GM23248 (cell line): ENCODE measurements at regions not wholly inside any gene's neighbourhood (a gene's known extent, or its start where the extent isn't known, plus 50 kb on each side); places are given as distances from the start of the nearest gene placed in this dataset.

Experiments
- DNase-seq: peaks from one replicate; pipeline ENCODE4 v3.0.0-alpha.2; 2015
- H2AFZ ChIP-seq: fragments of 200-600 bp; sonication (generic); 2 replicates; pipeline ENCODE4 v1.6.1; 2016; ENCODE audit warnings: antibody characterized with exemption
- H3F3A ChIP-seq: fragments of 200-600 bp; sonication (generic); 2 replicates; pipeline ENCODE4 v1.6.1; 2016; ENCODE audit warnings: mild to moderate bottlenecking, antibody characterized with exemption, mixed run types; ENCODE audit not compliant: insufficient read depth
- H3K27ac ChIP-seq: fragments of 200-600 bp; sonication (generic); 2 replicates; pipeline ENCODE4 v1.5.1; 2016; ENCODE audit warnings: mild to moderate bottlenecking
- H3K27me3 ChIP-seq: fragments of 200-600 bp; sonication (generic); replicated peaks from 2 replicates; pipeline ENCODE4 v1.6.1; 2016; ENCODE audit warnings: mild to moderate bottlenecking; ENCODE audit not compliant: insufficient read depth
- H3K36me3 ChIP-seq: fragments of 200-600 bp; sonication (generic); 2 replicates; pipeline ENCODE4 v1.6.1; 2016; ENCODE audit warnings: low read depth, mild to moderate bottlenecking
- H3K4me1 ChIP-seq: fragments of 200-600 bp; sonication (generic); 2 replicates; pipeline ENCODE4 v1.6.1; 2016; ENCODE audit warnings: mild to moderate bottlenecking; ENCODE audit not compliant: insufficient read depth
- H3K4me2 ChIP-seq: fragments of 200-600 bp; sonication (generic); one replicate; pipeline ENCODE4 v1.6.1; 2016; ENCODE audit warnings: mild to moderate bottlenecking; ENCODE audit not compliant: unreplicated experiment
- H3K4me3 ChIP-seq: fragments of 200-600 bp; sonication (generic); 2 replicates; pipeline ENCODE4 v1.5.1; 2016; ENCODE audit warnings: mild to moderate bottlenecking
- H3K79me2 ChIP-seq: fragments of 200-600 bp; sonication (generic); 2 replicates; pipeline ENCODE4 v1.6.1; 2016; ENCODE audit warnings: mild to moderate bottlenecking; ENCODE audit not compliant: insufficient read depth
- H3K9ac ChIP-seq: fragments of 200-600 bp; sonication (generic); 2 replicates; pipeline ENCODE4 v1.6.1; 2016; ENCODE audit warnings: mild to moderate bottlenecking
- H3K9me2 ChIP-seq: fragments of 200-600 bp; sonication (generic); 2 replicates; pipeline ENCODE4 v1.6.1; 2016; ENCODE audit warnings: mixed run types, mild to moderate bottlenecking, moderate library complexity; ENCODE audit not compliant: insufficient read depth
- H3K9me3 ChIP-seq: fragments of 200-600 bp; sonication (generic); one replicate; pipeline ENCODE4 v1.6.1; 2017; ENCODE audit warnings: low read depth
- H4K20me1 ChIP-seq: fragments of 200-600 bp; sonication (generic); 2 replicates; pipeline ENCODE4 v1.6.0; 2016; ENCODE audit not compliant: insufficient read depth
- EZH2 ChIP-seq: fragments of 200-600 bp; sonication (generic); IDR thresholded peaks from 2 replicates; pipeline ENCODE4 v1.6.1; 2018; ENCODE audit warnings: antibody characterized with exemption, mild to moderate bottlenecking; ENCODE audit not compliant: insufficient read depth, poor library complexity, severe bottlenecking
- EZH2phosphoT487 ChIP-seq: fragments of 200-600 bp; sonication (generic); IDR thresholded peaks from 2 replicates; pipeline ENCODE4 v1.6.1; 2018; ENCODE audit warnings: antibody characterized with exemption, moderate library complexity, mild to moderate bottlenecking, low read depth; ENCODE audit not compliant: insufficient read depth
- WGBS, 2 experiments: methylation state at CpG; one replicate each; pipeline ENCODE4 v1.1.6; 2015 to 2017; ENCODE audit warnings: low lambda C conversion rate in 2 of 2, low coverage in 1 of 2; ENCODE audit errors: missing lambda C conversion rate in 2 of 2; 5-methylcytosine and 5-hydroxymethylcytosine counted together
- in situ Hi-C: fragments of 300-500 bp; cut with MboI; formaldehyde crosslinking; loops from 2 replicates; pipeline ENCODE4 v1.15.0; 2020

GRCh38 chr6:147664092-147664491 is 155.6 kb downstream of the SAMD5 start:
- no peaks in the 10 kb centered on the region for H3K9me2 ChIP-seq
- no peaks in the 10 kb centered on the region for H3K27me3 ChIP-seq
- no peak for TF ChIP-seq EZH2phosphoT487
- no peak for TF ChIP-seq EZH2
- H3K9me3 ChIP-seq: no peaks in the 10 kb centered on the region
- no peak overlapping the region for H3K27ac ChIP-seq
- no peak overlapping the region for H3K4me3 ChIP-seq
- no peak for DNase-seq
- no peaks in the 10 kb centered on the region for H3K4me1 ChIP-seq
- H4K20me1 ChIP-seq: no peaks in the 10 kb centered on the region
- no peaks in the 10 kb centered on the region for H3F3A ChIP-seq
- in situ Hi-C loops: no loop called here
- no peak overlapping the region for H2AFZ ChIP-seq
- H3K4me2 ChIP-seq: no peak overlapping the region
- 22 to 25% methylated on average over 2 of the region's 2 CpGs for WGBS, 2 experiments
- no peak overlapping the region for H3K9ac ChIP-seq
- H3K36me3 ChIP-seq: no peaks in the 10 kb centered on the region
- no peaks in the 10 kb centered on the region for H3K79me2 ChIP-seq

GRCh38 chr6:147666255-147666654 is 157.8 kb downstream of the SAMD5 start:
- 34 to 39% methylated on average over 4 of the region's 4 CpGs for WGBS, 2 experiments
- H3K4me2 ChIP-seq: no peak overlapping the region
- no peak overlapping the region for H3K27ac ChIP-seq

DNA sequence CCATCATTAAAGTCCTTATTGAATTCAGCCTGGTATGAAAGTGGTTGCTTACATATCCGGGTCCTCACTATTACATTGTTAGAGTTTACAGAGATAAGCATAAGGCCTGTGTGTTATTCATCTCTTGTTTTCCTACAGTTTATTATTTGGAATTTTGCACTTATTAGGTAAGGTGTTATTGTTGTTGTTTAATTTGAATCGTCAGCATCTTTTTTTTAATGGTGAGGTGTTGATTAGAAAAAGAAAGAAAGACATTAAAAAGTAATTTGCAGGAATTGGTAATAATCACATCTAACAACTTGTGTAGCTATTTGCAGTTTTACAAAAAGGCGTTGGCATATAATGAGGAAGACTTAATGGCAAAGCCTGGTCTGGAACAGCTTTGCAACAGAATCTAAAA is 158.6 kb downstream of the SAMD5 start:
- DNase-seq: no peak
- no peak overlapping the region for H3K4me3 ChIP-seq
- H3K27ac ChIP-seq: no peak overlapping the region
- H3K9ac ChIP-seq: no peak overlapping the region
- WGBS, 2 experiments: 16 to 20% methylated on average over 3 of the region's 3 CpGs
- no peak for TF ChIP-seq EZH2
- no peak for TF ChIP-seq EZH2phosphoT487
- H3K4me2 ChIP-seq: no peak overlapping the region
- H2AFZ ChIP-seq: no peak overlapping the region
- H3K9me2 ChIP-seq: no peaks in the 10 kb centered on the region
- in situ Hi-C loops: no loop called here
- H3K9me3 ChIP-seq: no peaks in the 10 kb centered on the region
- no peaks in the 10 kb centered on the region for H3K27me3 ChIP-seq
- H3F3A ChIP-seq: no peaks in the 10 kb centered on the region
- H3K79me2 ChIP-seq: no peaks in the 10 kb centered on the region
- H3K4me1 ChIP-seq: no peaks in the 10 kb centered on the region
- no peaks in the 10 kb centered on the region for H3K36me3 ChIP-seq
- H4K20me1 ChIP-seq: no peaks in the 10 kb centered on the region

More at GRCh38 chr6:147666255-147666654, 157.8 kb downstream of the SAMD5 start:
- no peak for DNase-seq
- no peak overlapping the region for H3K4me3 ChIP-seq
- in situ Hi-C loops: no loop called here
- no peaks in the 10 kb centered on the region for H4K20me1 ChIP-seq
- no peaks in the 10 kb centered on the region for H3K9me2 ChIP-seq
- no peak for TF ChIP-seq EZH2
- TF ChIP-seq EZH2phosphoT487: no peak
- H2AFZ ChIP-seq: no peak overlapping the region
- no peak overlapping the region for H3K9ac ChIP-seq
- no peaks in the 10 kb centered on the region for H3K4me1 ChIP-seq
- H3K27me3 ChIP-seq: no peaks in the 10 kb centered on the region
- no peaks in the 10 kb centered on the region for H3F3A ChIP-seq
- H3K36me3 ChIP-seq: no peaks in the 10 kb centered on the region
- no peaks in the 10 kb centered on the region for H3K9me3 ChIP-seq
- no peaks in the 10 kb centered on the region for H3K79me2 ChIP-seq

GRCh38 chr6:147674099-147674498 is 165.6 kb downstream of the SAMD5 start:
- in situ Hi-C loops: no loop called here
- Histone ChIP-seq H3K27ac (no peak overlapping the region), H3K4me3 (no peak overlapping the region), H3K27me3 (no peaks in the 10 kb centered on the region), H4K20me1 (no peaks in the 10 kb centered on the region), H3K36me3 (no peaks in the 10 kb centered on the region), H3K79me2 (no peaks in the 10 kb centered on the region), H3F3A (no peaks in the 10 kb centered on the region), H3K4me1 (no peaks in the 10 kb centered on the region), H2AFZ (no peak overlapping the region), H3K9ac (no peak overlapping the region), H3K9me2 (no peaks in the 10 kb centered on the region), H3K4me2 (no peak overlapping the region), H3K9me3 (no peaks in the 10 kb centered on the region)
- TF ChIP-seq EZH2phosphoT487 (no peak), EZH2 (no peak)
- no peak for DNase-seq
- 32 to 46% methylated on average over 3 to 4 of the region's 4 CpGs for WGBS, 2 experiments

DNA sequence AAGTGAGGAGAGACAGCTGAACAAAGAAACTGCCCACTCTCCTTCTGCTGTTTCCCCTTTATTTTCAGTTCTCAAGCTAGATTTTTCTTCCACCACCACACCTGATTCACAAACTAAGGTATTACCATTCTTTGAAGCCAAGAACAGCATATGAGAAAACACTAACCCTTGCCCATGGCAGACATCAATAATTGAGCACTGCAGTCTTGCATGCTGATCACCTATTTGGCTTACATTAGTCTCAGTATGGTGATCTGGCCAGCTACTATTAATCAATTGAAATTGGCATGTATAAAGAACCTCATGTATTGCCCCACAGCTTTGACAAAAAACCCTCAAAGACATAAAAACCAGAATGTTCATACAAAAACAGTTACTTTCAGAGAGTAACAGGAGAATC is 166.3 kb downstream of the SAMD5 start:
- Histone ChIP-seq H3K9me2 (no peaks in the 10 kb centered on the region), H3K36me3 (no peaks in the 10 kb centered on the region), H3K9me3 (no peaks in the 10 kb centered on the region), H4K20me1 (no peaks in the 10 kb centered on the region), H3K9ac (no peak overlapping the region), H3K4me1 (no peaks in the 10 kb centered on the region), H2AFZ (no peak overlapping the region), H3K79me2 (no peaks in the 10 kb centered on the region), H3F3A (no peaks in the 10 kb centered on the region), H3K27me3 (no peaks in the 10 kb centered on the region), H3K4me2 (no peak overlapping the region), H3K27ac (no peak overlapping the region), H3K4me3 (no peak overlapping the region)
- in situ Hi-C loops: no loop called here
- no peak for DNase-seq
- TF ChIP-seq EZH2: no peak
- no peak for TF ChIP-seq EZH2phosphoT487
